CD4-positive, alpha-beta T cell treated with Interferon alpha-2 for 1 hour (primary cell): ENCODE measurements at regions not wholly inside any gene's neighbourhood (a gene's known extent, or its start where the extent isn't known, plus 50 kb on each side); places are given as distances from the start of the nearest gene placed in this dataset.
"Not testable (repeated sequence)": the region's sequence is repeated elsewhere in the genome, so short reads cannot be mapped to it uniquely, and the experiment has no call there.

Experiments
- DNase-seq, 2 donors: peaks; one replicate each; pipeline ENCODE4 v3.0.0-alpha.2; 2020 to 2022

GRCh38 chr11:134863294-134863693, 451.3 kb upstream of the B3GAT1 start:
- DNase-seq, result no peak

- DNase-seq, result no peak
These were observed 450.6 kb upstream of the B3GAT1 start for GRCh38 chr11:134862587-134863195.

GRCh38 chr11:134862105-134862502, 450.1 kb upstream of the B3GAT1 start:
- no peak for DNase-seq

GRCh38 chr11:134861490-134862104, 449.6 kb upstream of the B3GAT1 start:
- DNase-seq, result no peak

- DNase-seq, result no peak
These were observed 446.9 kb upstream of the B3GAT1 start for GRCh38 chr11:134858783-134859480.

GRCh38 chr11:134857035-134857434, 445.0 kb upstream of the B3GAT1 start:
- no peak for DNase-seq

GRCh38 chr11:134856056-134856971, 444.3 kb upstream of the B3GAT1 start:
- DNase-seq, result no peak

GRCh38 chr11:134853992-134854991, 442.2 kb upstream of the B3GAT1 start:
- no peak for DNase-seq

GRCh38 chr11:134851503-134852224, 439.6 kb upstream of the B3GAT1 start:
- not testable (repeated sequence) for DNase-seq

GRCh38 chr11:134850566-134850965, 438.5 kb upstream of the B3GAT1 start:
- DNase-seq, result no peak

GRCh38 chr11:134849833-134850232, 437.8 kb upstream of the B3GAT1 start:
- no peak for DNase-seq

GRCh38 chr11:134847083-134847715, 435.2 kb upstream of the B3GAT1 start:
- no peak for DNase-seq

GRCh38 chr11:134846328-134847082, 434.5 kb upstream of the B3GAT1 start:
- no peak for DNase-seq

GRCh38 chr11:134845474-134846327, 433.7 kb upstream of the B3GAT1 start:
- DNase-seq, result no peak

- DNase-seq, result no peak
These were observed 432.8 kb upstream of the B3GAT1 start for GRCh38 chr11:134844838-134845237.

- no peak for DNase-seq
These were observed 431.7 kb upstream of the B3GAT1 start for GRCh38 chr11:134843735-134844134.

- DNase-seq, result no peak
These were observed 431.0 kb upstream of the B3GAT1 start for GRCh38 chr11:134843020-134843419.

GRCh38 chr11:134841972-134842371, 429.9 kb upstream of the B3GAT1 start:
- no peak for DNase-seq

- no peak for DNase-seq
These were observed 429.4 kb upstream of the B3GAT1 start for GRCh38 chr11:134841411-134841810.
